ENCODE measurements at regions not wholly inside any gene's neighbourhood (a gene's known extent, or its start where the extent isn't known, plus 50 kb on each side); places are given as distances from the start of the nearest gene placed in this dataset.

- FAIRE-seq: no peak
These were observed 1232.3 kb downstream of the TBC1D22A start for GRCh38 chr22:47994601-47995263.

GRCh38 chr22:47994045-47994444, 1231.6 kb downstream of the TBC1D22A start:
- FAIRE-seq: no peak

- no peak for FAIRE-seq
These were observed 1228.0 kb downstream of the TBC1D22A start for GRCh38 chr22:47990481-47990880.

GRCh38 chr22:47987885-47988515, 1225.5 kb downstream of the TBC1D22A start:
- FAIRE-seq: no peak

GRCh38 chr22:47976219-47976618, 1213.8 kb downstream of the TBC1D22A start:
- FAIRE-seq: no peak

GRCh38 chr22:47967831-47968230, 1205.4 kb downstream of the TBC1D22A start:
- FAIRE-seq: no peak

- no peak for FAIRE-seq
These were observed 1203.9 kb downstream of the TBC1D22A start for GRCh38 chr22:47966316-47966715.

GRCh38 chr22:47965896-47966295, 1203.4 kb downstream of the TBC1D22A start:
- FAIRE-seq: no peak

- FAIRE-seq: no peak
These were observed 1202.6 kb downstream of the TBC1D22A start for GRCh38 chr22:47965066-47965465.

- no peak for FAIRE-seq
These were observed 1201.2 kb downstream of the TBC1D22A start for GRCh38 chr22:47963660-47964059.

- FAIRE-seq: no peak
These were observed 1195.2 kb downstream of the TBC1D22A start for GRCh38 chr22:47957649-47958048.

GRCh38 chr22:47954107-47954506, 1191.7 kb downstream of the TBC1D22A start:
- FAIRE-seq: no peak

- FAIRE-seq: no peak
These were observed 1182.5 kb downstream of the TBC1D22A start for GRCh38 chr22:47944941-47945340.

GRCh38 chr22:47943729-47944700, 1181.6 kb downstream of the TBC1D22A start:
- no peak for FAIRE-seq

GRCh38 chr22:47940211-47940610, 1177.8 kb downstream of the TBC1D22A start:
- no peak for FAIRE-seq

GRCh38 chr22:47933891-47934290, 1171.4 kb downstream of the TBC1D22A start:
- no peak for FAIRE-seq

- FAIRE-seq: no peak
These were observed 1170.8 kb downstream of the TBC1D22A start for GRCh38 chr22:47933226-47933625.

GRCh38 chr22:47929646-47930185, 1167.3 kb downstream of the TBC1D22A start:
- FAIRE-seq: no peak

- FAIRE-seq: no peak
These were observed 1166.6 kb downstream of the TBC1D22A start for GRCh38 chr22:47929073-47929472.

GRCh38 chr22:47928631-47929030, 1166.2 kb downstream of the TBC1D22A start:
- no peak for FAIRE-seq

GRCh38 chr22:47927648-47928210, 1165.3 kb downstream of the TBC1D22A start:
- no peak for FAIRE-seq

GRCh38 chr22:47923011-47923427, 1160.6 kb downstream of the TBC1D22A start:
- no peak for FAIRE-seq

GRCh38 chr22:47921906-47922305, 1159.5 kb downstream of the TBC1D22A start:
- FAIRE-seq: no peak
